NCI-H1436 (cell line): ENCODE measurements at regions not wholly inside any gene's neighbourhood (a gene's known extent, or its start where the extent isn't known, plus 50 kb on each side); places are given as distances from the start of the nearest gene placed in this dataset.

Experiments
- DNase-seq: peaks from one replicate; lab custom pipeline; 2025; lab: John Stamatoyannopoulos, UW

- DNase-seq, result no peak
Measured at GRCh38 chr5:175805256-175806011, 65.9 kb upstream of the CPLX2 start.

GRCh38 chr5:175808711-175809110, 62.7 kb upstream of the CPLX2 start:
- no peak for DNase-seq

GRCh38 chr5:175809531-175810121, 61.8 kb upstream of the CPLX2 start:
- DNase-seq, result no peak

- DNase-seq, result no peak
Measured at GRCh38 chr5:175810457-175810856, 60.9 kb upstream of the CPLX2 start.

GRCh38 chr5:175811589-175811988, 59.8 kb upstream of the CPLX2 start:
- no peak for DNase-seq

- no peak for DNase-seq
Measured at GRCh38 chr5:175813943-175814630, 57.3 kb upstream of the CPLX2 start.

GRCh38 chr5:175814691-175815090, 56.7 kb upstream of the CPLX2 start:
- no peak for DNase-seq

- no peak for DNase-seq
Measured at GRCh38 chr5:175815126-175815913, 56.1 kb upstream of the CPLX2 start.

- DNase-seq, result no peak
Measured at GRCh38 chr5:175816348-175816747, 55.0 kb upstream of the CPLX2 start.

- DNase-seq, result no peak
Measured at GRCh38 chr5:175819090-175819425, 52.3 kb upstream of the CPLX2 start.

- no peak for DNase-seq
Measured at GRCh38 chr5:175820230-175820629, 51.1 kb upstream of the CPLX2 start.
